ENCODE measurements at regions not wholly inside any gene's neighbourhood (a gene's known extent, or its start where the extent isn't known, plus 50 kb on each side); places are given as distances from the start of the nearest gene placed in this dataset.

DNA sequence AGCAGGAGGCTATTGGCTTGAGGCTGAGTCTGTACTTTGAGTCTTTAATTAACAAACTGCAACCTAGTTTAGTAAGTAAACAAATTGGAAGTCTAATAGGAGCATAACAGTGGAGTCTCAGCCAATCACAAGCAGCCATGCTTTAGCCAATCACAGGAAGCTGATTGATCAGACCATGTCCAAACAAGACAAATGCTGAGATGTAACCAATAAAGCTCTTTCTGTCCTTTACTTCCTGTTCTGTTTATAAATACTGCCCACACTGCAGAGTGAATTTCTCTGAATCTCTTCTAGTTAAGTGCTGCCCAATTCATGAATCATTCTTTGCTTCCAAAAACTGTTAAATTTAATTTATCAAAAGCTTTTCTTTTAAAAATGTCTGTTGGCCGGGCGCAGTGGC is 146.6 kb upstream of the DLX2 start:
- Mint-ChIP-seq H3K4me1 (peaks cover 9% of the 10 kb centered on the region), H3K4me3 (no peak overlapping the region)
- TF ChIP-seq, protein P1, sequence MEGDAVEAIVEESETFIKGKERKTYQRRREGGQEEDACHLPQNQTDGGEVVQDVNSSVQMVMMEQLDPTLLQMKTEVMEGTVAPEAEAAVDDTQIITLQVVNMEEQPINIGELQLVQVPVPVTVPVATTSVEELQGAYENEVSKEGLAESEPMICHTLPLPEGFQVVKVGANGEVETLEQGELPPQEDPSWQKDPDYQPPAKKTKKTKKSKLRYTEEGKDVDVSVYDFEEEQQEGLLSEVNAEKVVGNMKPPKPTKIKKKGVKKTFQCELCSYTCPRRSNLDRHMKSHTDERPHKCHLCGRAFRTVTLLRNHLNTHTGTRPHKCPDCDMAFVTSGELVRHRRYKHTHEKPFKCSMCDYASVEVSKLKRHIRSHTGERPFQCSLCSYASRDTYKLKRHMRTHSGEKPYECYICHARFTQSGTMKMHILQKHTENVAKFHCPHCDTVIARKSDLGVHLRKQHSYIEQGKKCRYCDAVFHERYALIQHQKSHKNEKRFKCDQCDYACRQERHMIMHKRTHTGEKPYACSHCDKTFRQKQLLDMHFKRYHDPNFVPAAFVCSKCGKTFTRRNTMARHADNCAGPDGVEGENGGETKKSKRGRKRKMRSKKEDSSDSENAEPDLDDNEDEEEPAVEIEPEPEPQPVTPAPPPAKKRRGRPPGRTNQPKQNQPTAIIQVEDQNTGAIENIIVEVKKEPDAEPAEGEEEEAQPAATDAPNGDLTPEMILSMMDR (IDR thresholded peaks at IDR 0.05; ENCODE audit: unreplicated experiment in 3 of 3) = no peak

DNA sequence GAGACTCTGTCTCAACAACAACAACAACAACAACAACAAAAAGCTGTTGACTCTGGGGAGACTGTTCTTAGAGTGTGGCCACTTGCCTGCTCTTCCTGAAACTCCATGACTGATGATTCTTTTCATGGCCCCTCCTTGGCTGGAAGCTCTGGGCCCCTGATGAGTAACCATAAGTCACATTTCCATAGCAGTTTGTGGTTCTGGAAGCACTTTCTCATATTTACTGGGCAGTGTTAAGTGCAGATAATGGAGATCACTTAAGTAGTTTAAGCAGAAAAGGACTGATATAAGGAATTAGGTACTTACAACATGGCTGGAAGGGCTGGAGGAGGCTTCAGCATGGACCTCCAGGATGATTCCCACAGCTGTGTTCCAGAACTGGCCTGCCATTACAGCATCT is 147.3 kb upstream of the DLX2 start:
- TF ChIP-seq, protein P1 (IDR thresholded peaks at IDR 0.05; ENCODE audit: unreplicated experiment in 3 of 3) = no peak
- Mint-ChIP-seq H3K9me3 (no peaks in the 10 kb centered on the region), H3K27me3 (ENCODE audit: low read depth) (no peaks in the 10 kb centered on the region), H3K27ac (no peak overlapping the region), H3K36me3 (ENCODE audit: low read depth) (no peaks in the 10 kb centered on the region), H3K4me3 (no peak overlapping the region), H3K4me1 (peaks cover 5% of the 10 kb centered on the region)

More for the DNA sequence above, 146.6 kb upstream of the DLX2 start:
- Mint-ChIP-seq H3K9me3 (no peaks in the 10 kb centered on the region), H3K27me3 (ENCODE audit: low read depth) (no peaks in the 10 kb centered on the region), H3K27ac (no peak overlapping the region), H3K36me3 (ENCODE audit: low read depth) (no peaks in the 10 kb centered on the region)

DNA sequence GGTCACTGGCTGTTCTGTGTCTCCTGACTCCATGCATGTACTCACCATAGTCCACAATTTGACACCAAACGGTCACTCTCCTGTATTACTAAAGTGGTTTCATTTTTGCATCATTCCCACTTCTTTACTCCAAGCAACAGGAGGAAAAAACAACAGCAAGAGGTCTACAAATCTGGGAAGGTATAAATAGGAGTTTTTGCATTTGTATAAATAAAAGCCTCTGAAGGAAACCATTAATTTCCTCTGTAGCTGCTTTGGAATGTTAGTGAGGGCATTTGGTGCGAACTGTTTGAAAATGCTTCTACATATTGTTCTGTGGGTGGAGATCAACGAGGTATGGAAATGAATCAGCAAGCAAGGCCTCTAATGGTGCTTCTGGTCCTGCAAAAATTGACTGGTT is 148.5 kb upstream of the DLX2 start:
- Mint-ChIP-seq H3K9me3 (no peaks in the 10 kb centered on the region), H3K4me1 (no peaks in the 10 kb centered on the region), H3K27ac (no peak overlapping the region), H3K4me3 (no peak overlapping the region), H3K36me3 (ENCODE audit: low read depth) (no peaks in the 10 kb centered on the region), H3K27me3 (ENCODE audit: low read depth) (no peaks in the 10 kb centered on the region)
- TF ChIP-seq, protein P1 (IDR thresholded peaks at IDR 0.05; ENCODE audit: unreplicated experiment in 3 of 3) = no peak

DNA sequence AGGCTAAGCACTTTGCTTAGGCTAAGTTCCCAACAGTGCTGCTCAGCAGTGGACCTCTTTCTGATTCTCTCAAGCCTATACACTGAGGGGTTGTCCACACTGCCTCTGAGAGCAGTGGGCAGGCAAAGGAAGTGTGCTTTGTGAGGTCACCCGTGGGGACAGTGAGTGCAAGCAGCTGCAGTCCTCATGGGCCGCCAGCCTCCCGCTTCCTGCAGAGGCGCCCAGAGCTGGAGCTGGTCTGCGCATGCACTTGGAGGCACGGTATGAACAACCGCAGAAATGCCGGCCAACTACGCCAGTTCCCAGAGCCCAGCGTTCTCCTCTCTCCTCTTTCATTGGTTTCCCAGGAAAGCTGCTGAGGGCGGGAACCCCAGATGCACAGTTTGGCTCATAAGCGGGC is 149.5 kb upstream of the DLX2 start:
- no peak overlapping the region for H3K27ac Mint-ChIP-seq
- H3K36me3 Mint-ChIP-seq (ENCODE audit: low read depth) = no peaks in the 10 kb centered on the region
- TF ChIP-seq, protein P1 (IDR thresholded peaks at IDR 0.05; ENCODE audit: unreplicated experiment in 3 of 3) = no peak
- H3K4me3 Mint-ChIP-seq = no peak overlapping the region
- H3K9me3 Mint-ChIP-seq = no peaks in the 10 kb centered on the region
- no peaks in the 10 kb centered on the region for H3K4me1 Mint-ChIP-seq
- H3K27me3 Mint-ChIP-seq (ENCODE audit: low read depth) = no peaks in the 10 kb centered on the region

DNA sequence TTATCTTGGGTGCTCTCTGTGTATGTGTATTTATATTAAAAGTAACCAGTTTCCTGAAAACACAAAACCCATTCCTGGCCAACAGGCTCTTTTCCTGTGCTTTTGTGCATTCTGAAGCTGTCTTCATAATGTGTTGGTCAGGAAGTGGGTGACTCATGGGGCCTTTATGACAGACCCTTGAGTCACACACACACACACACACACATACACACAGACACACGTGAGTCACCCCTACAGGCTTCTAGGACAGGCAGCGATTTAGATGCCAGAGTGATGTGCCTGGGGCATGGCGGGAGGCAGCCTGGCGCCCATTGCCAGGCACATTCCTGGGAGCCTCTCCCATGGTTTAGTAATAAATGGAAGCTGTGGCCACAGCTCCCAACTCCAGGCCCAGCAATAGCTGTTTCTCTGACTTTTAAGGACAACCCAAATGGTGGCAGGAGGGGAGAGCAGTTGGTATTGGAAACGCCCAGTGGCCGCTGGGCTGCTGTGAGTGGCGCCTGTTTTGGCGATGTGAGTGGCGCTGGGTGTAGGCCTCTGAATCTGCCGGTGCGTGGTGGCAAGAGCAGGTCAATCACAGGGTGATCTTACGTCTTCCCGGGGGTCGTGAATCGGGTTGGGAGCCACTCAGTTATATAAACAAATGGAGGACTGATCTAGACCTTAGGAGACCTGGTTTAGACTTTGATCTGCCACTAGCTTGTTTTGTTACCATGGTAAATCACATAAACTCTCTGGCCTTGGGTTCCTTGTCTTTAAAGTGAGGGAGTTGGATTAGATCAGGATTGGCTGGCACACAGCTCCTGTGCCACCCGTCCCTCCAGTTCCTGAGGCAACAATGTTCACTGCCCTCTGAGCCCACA is 150.7 kb upstream of the DLX2 start:
- Mint-ChIP-seq H3K36me3 (ENCODE audit: low read depth) (no peaks in the 10 kb centered on the region), H3K27me3 (ENCODE audit: low read depth) (no peaks in the 10 kb centered on the region), H3K4me3 (no peak overlapping the region), H3K9me3 (no peaks in the 10 kb centered on the region), H3K4me1 (no peaks in the 10 kb centered on the region), H3K27ac (no peak overlapping the region)
- TF ChIP-seq, protein P1 (IDR thresholded peaks at IDR 0.05; ENCODE audit: unreplicated experiment in 3 of 3) = no peak

DNA sequence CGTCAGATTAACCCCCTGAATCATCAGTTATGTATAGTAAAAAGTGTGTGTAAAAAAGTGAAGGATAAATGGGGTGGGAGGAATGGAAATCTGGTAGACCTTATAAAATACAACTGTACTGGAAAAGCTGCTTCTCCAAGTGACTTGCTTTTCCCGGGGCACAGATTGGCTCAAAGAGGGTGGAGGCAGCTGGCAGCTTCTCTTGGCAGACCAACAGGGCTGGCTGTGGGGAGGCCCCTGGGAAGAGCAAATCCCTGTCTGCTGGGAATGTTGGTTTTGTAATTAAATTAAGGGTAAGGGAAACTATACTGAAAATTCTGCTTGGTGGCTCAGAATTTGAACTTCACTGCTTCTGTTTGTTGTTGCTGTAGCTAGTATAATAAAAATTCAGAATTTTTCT is 154.2 kb upstream of the DLX2 start:
- H3K27ac Mint-ChIP-seq = no peak overlapping the region
- no peak overlapping the region for H3K4me3 Mint-ChIP-seq
- H3K4me1 Mint-ChIP-seq = no peaks in the 10 kb centered on the region
- peaks cover 5% of the 10 kb centered on the region for H3K27me3 Mint-ChIP-seq (ENCODE audit: low read depth)
- H3K36me3 Mint-ChIP-seq (ENCODE audit: low read depth) = no peaks in the 10 kb centered on the region
- TF ChIP-seq, protein P1 (IDR thresholded peaks at IDR 0.05; ENCODE audit: unreplicated experiment in 3 of 3) = no peak
- H3K9me3 Mint-ChIP-seq = no peaks in the 10 kb centered on the region
